DND-41 (cell line): ENCODE measurements at regions not wholly inside any gene's neighbourhood (a gene's known extent, or its start where the extent isn't known, plus 50 kb on each side); places are given as distances from the start of the nearest gene placed in this dataset.

Source experiments
- CTCF ChIP-seq: IDR thresholded peaks from 2 replicates; pipeline ENCODE4 v1.5.1; 2012; ENCODE audit warnings: borderline replicate concordance, low read length, moderate library complexity, mild to moderate bottlenecking; ENCODE audit not compliant: poor library complexity, severe bottlenecking; ENCODE audit errors: extremely low read depth
- EZH2 ChIP-seq: IDR thresholded peaks from 3 replicates; pipeline ENCODE4 v1.6.1; 2012; ENCODE audit warnings: borderline replicate concordance, low read depth, mild to moderate bottlenecking, moderate library complexity, low read length, inconsistent platforms; ENCODE audit not compliant: severe bottlenecking

- TF ChIP-seq CTCF (no peak), EZH2 (no peak)
These were observed 325.9 kb upstream of the ESRRG start for GRCh38 chr1:217049081-217049480.
